ENCODE measurements at regions not wholly inside any gene's neighbourhood (a gene's known extent, or its start where the extent isn't known, plus 50 kb on each side); places are given as distances from the start of the nearest gene placed in this dataset.

GRCh38 chr3:117735481-117736101 lies 1026.0 kb downstream of the TUSC7 start:
- FAIRE-seq (no peak), DNase-seq (ENCODE audit: extremely low read depth in 1 of 4, low spot score in 3 of 4) (no peak), ATAC-seq (no peak)
- no peak overlapping the region for H2AFZ ChIP-seq (ENCODE audit: low read depth, low read length)
- in situ Hi-C loops (cut with MboI): no loop called here
- TF ChIP-seq ZNF445 (CRISPR knock-in tag; IDR thresholded peaks at IDR 0.05; ENCODE audit: low read depth): no peak
- TF ChIP-seq SREBF1 (IDR thresholded peaks at IDR 0.05; ENCODE audit: borderline replicate concordance, low read depth, low read length): no peak
- TF ChIP-seq NELFE (IDR thresholded peaks at IDR 0.05; ENCODE audit: insufficient read depth, insufficient read length): no peak
- TF ChIP-seq RAD21 (CRISPR knock-in tag; conservative IDR thresholded peaks at IDR 0.05 in 1 of 2, IDR thresholded peaks at IDR 0.05 in 1 of 2): no peak
- no peak for TF ChIP-seq RBFOX2 (IDR thresholded peaks at IDR 0.05; ENCODE audit: low read depth, low read length)
- no peak for TF ChIP-seq ZKSCAN8 (CRISPR knock-in tag; IDR thresholded peaks at IDR 0.05)
- no peak for TF ChIP-seq PHB (CRISPR knock-in tag; IDR thresholded peaks at IDR 0.05)
- H3K27me3 ChIP-seq (ENCODE audit: control insufficient read depth in 2 of 2, insufficient read depth in 2 of 2, low read length in 2 of 2): no peaks in the 10 kb centered on the region
- CTCF ChIA-PET (ENCODE audit: low intra/inter-chr PET ratio): no interaction called here
- H3K79me2 ChIP-seq (ENCODE audit: control insufficient read depth, insufficient read depth, low read length): no peaks in the 10 kb centered on the region
- H3K9ac ChIP-seq (ENCODE audit: insufficient read depth in 1 of 2, low read depth in 2 of 2, low read length in 2 of 2): no peak overlapping the region
- H3K9me3 ChIP-seq (replicated peaks; ENCODE audit: control insufficient read depth, insufficient read depth, low read depth, low read length): no peaks in the 10 kb centered on the region
- intact Hi-C loops (cut with micrococcal nuclease): no loop called here
- no peaks in the 10 kb centered on the region for H4K20me1 ChIP-seq (replicated peaks; ENCODE audit: control insufficient read depth, insufficient read depth, low read length)
- no peaks in the 10 kb centered on the region for H3K4me1 ChIP-seq (replicated peaks in 1 of 2; ENCODE audit: control insufficient read depth in 2 of 2, insufficient read depth in 2 of 2, low read length in 2 of 2)
- POLR2A ChIA-PET: no interaction called here
- no peaks in the 10 kb centered on the region for H3K36me3 ChIP-seq (ENCODE audit: control insufficient read depth, insufficient read depth, low read length)
- H3K9me1 ChIP-seq (ENCODE audit: control insufficient read depth, insufficient read depth, low read length): no peaks in the 10 kb centered on the region
- no peak overlapping the region for H3K4me2 ChIP-seq (ENCODE audit: insufficient read depth, low read length)
- H3K27ac ChIP-seq (ENCODE audit: extremely low read depth, low read depth, low read length): no peak overlapping the region
- no TSS peak for BruUV-seq (replicated peaks)
- 0% methylated on average over 2 of the region's 2 CpGs for WGBS (ENCODE audit: insufficient coverage, low coverage, missing lambda C conversion rate)
- no peak overlapping the region for H3K4me3 ChIP-seq

GRCh38 chr3:117736846-117737245 lies 1027.3 kb downstream of the TUSC7 start:
- no peaks in the 10 kb centered on the region for H3K36me3 ChIP-seq (ENCODE audit: control insufficient read depth, insufficient read depth, low read length)
- no peak for DNase-seq (ENCODE audit: extremely low read depth in 1 of 4, low spot score in 3 of 4)
- CTCF ChIA-PET (ENCODE audit: low intra/inter-chr PET ratio): no interaction called here
- H3K9me3 ChIP-seq (replicated peaks; ENCODE audit: control insufficient read depth, insufficient read depth, low read depth, low read length): no peaks in the 10 kb centered on the region
- H4K20me1 ChIP-seq (replicated peaks; ENCODE audit: control insufficient read depth, insufficient read depth, low read length): no peaks in the 10 kb centered on the region
- POLR2A ChIA-PET: no interaction called here
- H3K9me1 ChIP-seq (ENCODE audit: control insufficient read depth, insufficient read depth, low read length): no peaks in the 10 kb centered on the region
- intact Hi-C loops (cut with micrococcal nuclease) (no loop called here), in situ Hi-C loops (cut with MboI) (no loop called here)
- H3K9ac ChIP-seq (ENCODE audit: insufficient read depth in 1 of 2, low read depth in 2 of 2, low read length in 2 of 2): no peak overlapping the region
- no peak overlapping the region for H3K27ac ChIP-seq (ENCODE audit: extremely low read depth, low read depth, low read length)
- no peak for ATAC-seq
- no TSS peak for BruUV-seq (replicated peaks)
- no peaks in the 10 kb centered on the region for H3K79me2 ChIP-seq (ENCODE audit: control insufficient read depth, insufficient read depth, low read length)
- H3K27me3 ChIP-seq (ENCODE audit: control insufficient read depth in 2 of 2, insufficient read depth in 2 of 2, low read length in 2 of 2): no peaks in the 10 kb centered on the region
- no peak for FAIRE-seq
- no peak overlapping the region for H3K4me3 ChIP-seq
- no peaks in the 10 kb centered on the region for H3K4me1 ChIP-seq (replicated peaks in 1 of 2; ENCODE audit: control insufficient read depth in 2 of 2, insufficient read depth in 2 of 2, low read length in 2 of 2)
- no peak overlapping the region for H2AFZ ChIP-seq (ENCODE audit: low read depth, low read length)
- WGBS (ENCODE audit: insufficient coverage, low coverage, missing lambda C conversion rate): 6% methylated on average over 3 of the region's 3 CpGs
- no peak overlapping the region for H3K4me2 ChIP-seq (ENCODE audit: insufficient read depth, low read length)
- TF ChIP-seq HNRNPK (IDR thresholded peaks at IDR 0.05; ENCODE audit: low read depth, low read length, poor library complexity, severe bottlenecking): no peak
- TF ChIP-seq CBX8 (IDR thresholded peaks at IDR 0.05; ENCODE audit: borderline replicate concordance, extremely low read depth, low read depth, low read length, poor library complexity, severe bottlenecking): no peak
- TF ChIP-seq FOXM1 (IDR thresholded peaks at IDR 0.05; ENCODE audit: low read depth): no peak
- no peak for TF ChIP-seq FOXM1 (CRISPR knock-in tag; IDR thresholded peaks at IDR 0.05; ENCODE audit: low read depth)
- TF ChIP-seq TFE3 (CRISPR knock-in tag; IDR thresholded peaks at IDR 0.05): no peak
- no peak for TF ChIP-seq MXI1 (IDR thresholded peaks at IDR 0.05; ENCODE audit: low read depth, low read length)

Data from K562 (cell line).